ENCODE measurements at regions not wholly inside any gene's neighbourhood (a gene's known extent, or its start where the extent isn't known, plus 50 kb on each side); places are given as distances from the start of the nearest gene placed in this dataset.
"Not testable (repeated sequence)": the region's sequence is repeated elsewhere in the genome, so short reads cannot be mapped to it uniquely, and the experiment has no call there.

DNA sequence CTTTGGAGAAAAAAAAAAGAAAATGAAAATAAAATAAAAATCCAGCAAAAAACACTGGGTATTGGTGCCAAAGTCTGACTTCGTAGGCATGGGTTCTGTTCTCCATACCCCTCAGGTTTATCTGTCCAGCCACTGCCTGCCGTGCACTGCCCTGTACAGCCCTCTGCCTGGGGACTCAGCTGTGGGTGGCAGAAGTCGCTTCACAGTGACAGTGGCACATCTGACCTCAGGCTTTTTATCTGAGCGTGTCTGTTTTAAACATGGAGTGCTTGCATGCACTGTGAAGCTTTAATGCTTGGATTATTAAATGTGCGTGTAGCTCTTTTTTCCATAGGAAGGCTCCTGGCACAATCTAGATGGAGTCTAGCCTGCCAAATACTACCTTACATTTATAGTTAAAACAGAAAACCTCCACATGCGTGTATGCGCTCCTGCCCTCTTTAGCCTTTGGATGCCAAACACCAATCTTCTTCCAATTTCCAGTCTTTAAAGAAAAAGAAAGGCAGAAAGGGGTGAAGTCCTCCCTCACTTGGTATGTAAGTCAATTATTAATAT, 375.5 kb downstream of the UTRN start:
- ATAC-seq: no peak
- H3K36me3 Mint-ChIP-seq: no peaks in the 10 kb centered on the region
- peak overlapping the region in 1 of 2 donors; percentile 14 for H3K27ac Mint-ChIP-seq
- DNase-seq (ENCODE audit: low spot score in 2 of 2): no peak
- no peaks in the 10 kb centered on the region for H3K9me3 Mint-ChIP-seq

DNA sequence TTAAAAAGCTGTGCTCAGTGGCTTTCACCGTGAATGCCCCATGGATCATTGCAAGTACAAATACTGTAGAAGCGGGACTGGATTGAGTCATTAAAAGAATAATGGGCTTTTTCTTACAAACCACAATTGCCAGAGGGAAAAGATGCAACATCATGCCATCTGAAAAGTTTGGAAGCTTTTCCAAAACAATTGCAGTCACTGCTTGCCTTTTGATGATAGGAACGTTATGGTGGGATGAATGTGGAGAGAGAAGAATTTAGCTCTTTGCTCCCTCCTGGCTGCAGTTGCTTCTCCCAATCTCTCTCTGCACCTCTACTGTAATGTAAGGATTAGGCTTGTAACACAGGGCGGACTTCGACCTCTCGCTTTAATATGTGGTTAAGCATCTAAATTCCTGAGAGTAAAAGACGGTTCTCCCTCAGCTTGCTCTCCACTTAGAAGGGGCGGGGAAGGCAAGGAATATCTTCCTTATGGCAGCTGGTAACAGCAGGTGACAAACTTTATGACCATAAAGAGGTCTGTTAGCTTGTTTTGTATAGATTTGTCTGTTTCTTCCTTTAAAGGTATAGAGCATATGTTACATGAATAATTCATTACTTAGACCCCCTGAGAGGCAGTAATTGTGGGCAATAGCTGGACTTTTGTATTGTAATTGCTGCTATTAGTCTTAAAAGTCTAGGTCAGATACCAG, 376.1 kb downstream of the UTRN start:
- no peak for ATAC-seq
- peak overlapping the region in 1 of 2 donors; percentile 19 for H3K27ac Mint-ChIP-seq
- no peak for DNase-seq (ENCODE audit: low spot score in 2 of 2)
- peaks cover 0 to 1% of the 10 kb centered on the region in 2 donors for H3K36me3 Mint-ChIP-seq
- H3K9me3 Mint-ChIP-seq: no peaks in the 10 kb centered on the region

DNA sequence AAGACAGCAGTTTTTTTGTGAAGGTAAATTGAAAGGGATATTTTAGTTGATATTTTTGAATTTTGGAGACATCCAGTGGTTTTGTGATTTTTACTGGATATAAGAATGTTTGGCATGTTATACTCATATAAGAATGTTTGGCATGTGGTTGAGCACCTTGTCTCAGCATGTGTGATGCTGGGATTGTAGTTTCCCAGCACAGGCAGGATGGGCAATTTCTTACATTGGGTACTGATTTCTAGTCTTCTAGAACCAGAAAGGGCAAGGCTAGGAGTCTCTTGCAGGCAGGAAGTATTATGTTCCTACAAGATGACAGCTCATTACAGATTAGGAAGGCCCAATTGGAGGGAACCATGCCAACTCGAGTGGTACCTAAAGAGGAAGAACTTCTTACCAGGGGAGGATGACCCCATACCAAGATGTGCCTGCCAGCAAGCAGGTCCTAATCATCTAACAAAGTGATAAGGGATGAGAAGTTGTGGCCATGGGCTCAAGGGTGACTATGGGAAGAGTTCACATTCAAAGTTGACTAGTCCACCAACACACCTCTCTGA, 377.8 kb downstream of the UTRN start:
- peaks cover 10 to 17% of the 10 kb centered on the region in 2 donors for H3K36me3 Mint-ChIP-seq
- ATAC-seq: no peak
- no peak for DNase-seq (ENCODE audit: low spot score in 2 of 2)
- H3K9me3 Mint-ChIP-seq: no peaks in the 10 kb centered on the region
- no peak overlapping the region for H3K27ac Mint-ChIP-seq

DNA sequence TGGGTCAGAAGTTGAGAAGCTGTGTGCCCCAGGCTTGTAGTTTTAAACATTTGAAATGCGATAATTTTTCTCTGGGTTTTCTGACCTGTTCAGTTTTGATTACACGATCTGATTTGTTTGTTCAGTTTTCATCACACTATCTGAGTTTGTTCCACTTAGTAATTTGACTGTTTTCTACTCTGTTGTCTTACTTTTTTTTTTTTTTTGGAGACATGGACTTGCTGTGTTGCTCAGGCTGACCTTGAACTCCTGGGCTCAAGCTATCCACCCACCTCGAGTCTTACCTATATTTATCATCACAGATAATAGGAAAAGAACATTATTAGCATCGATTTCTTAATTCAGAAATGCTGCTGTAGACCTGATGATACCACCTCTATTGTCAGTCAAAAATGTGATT, 379.1 kb downstream of the UTRN start:
- Mint-ChIP-seq H3K9me3 (no peaks in the 10 kb centered on the region), H3K27ac (no peak overlapping the region), H3K36me3 (peaks cover 13 to 22% of the 10 kb centered on the region in 2 donors)
- ATAC-seq: no peak
- DNase-seq (ENCODE audit: low spot score in 2 of 2): no peak

DNA sequence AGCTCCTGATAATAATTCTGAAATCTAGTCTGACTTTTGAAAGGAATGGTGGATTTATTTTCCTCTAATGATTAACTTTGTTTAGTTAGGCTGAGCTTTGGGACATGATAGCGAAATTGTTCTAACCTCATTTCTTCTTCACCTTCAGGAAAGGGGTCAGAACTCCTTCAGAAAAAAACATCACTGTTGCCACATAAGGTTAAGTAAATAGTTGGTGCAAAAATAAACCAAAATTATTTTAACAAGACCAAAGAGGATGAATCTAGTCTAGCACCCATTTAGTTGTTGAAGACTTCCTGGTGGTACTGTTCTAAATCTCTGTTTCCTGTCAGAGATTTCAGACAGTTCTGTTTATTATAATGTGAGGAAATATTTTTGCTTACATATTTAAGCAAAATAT, 379.8 kb downstream of the UTRN start:
- no peak for ATAC-seq
- Mint-ChIP-seq H3K9me3 (peaks cover 0 to 4% of the 10 kb centered on the region in 2 donors), H3K36me3 (peaks cover 17 to 26% of the 10 kb centered on the region in 2 donors), H3K27ac (no peak overlapping the region)
- DNase-seq (ENCODE audit: low spot score in 2 of 2): no peak

DNA sequence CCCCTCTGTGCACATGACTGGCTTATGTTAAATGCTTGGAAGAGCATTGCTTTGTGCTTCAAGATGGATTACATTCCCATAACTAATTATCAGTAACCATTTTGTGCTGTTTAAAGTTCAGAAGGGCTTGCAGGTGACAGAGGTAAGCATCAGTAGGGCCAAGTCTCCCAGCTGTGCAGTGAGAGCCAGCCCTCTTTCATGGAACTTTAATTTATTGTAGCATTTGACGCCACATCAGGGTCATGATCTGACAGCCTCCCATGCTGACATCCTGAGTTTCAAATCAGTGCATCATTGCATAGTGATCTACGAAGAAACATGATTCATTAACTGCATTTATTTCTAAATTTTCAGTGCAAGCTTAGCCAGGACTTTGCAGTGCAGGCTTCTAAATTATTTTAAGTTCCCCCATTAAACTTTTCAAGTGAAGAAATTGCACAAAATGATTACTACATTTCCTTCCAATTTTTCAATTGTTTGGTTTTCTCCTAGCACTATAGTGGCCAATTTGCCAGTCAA, 380.9 kb downstream of the UTRN start:
- DNase-seq (ENCODE audit: low spot score in 2 of 2): no peak
- Mint-ChIP-seq H3K27ac (no peak overlapping the region), H3K9me3 (peaks cover 9 to 12% of the 10 kb centered on the region in 2 donors), H3K36me3 (peaks cover 27 to 36% of the 10 kb centered on the region in 2 donors)
- no peak for ATAC-seq

DNA sequence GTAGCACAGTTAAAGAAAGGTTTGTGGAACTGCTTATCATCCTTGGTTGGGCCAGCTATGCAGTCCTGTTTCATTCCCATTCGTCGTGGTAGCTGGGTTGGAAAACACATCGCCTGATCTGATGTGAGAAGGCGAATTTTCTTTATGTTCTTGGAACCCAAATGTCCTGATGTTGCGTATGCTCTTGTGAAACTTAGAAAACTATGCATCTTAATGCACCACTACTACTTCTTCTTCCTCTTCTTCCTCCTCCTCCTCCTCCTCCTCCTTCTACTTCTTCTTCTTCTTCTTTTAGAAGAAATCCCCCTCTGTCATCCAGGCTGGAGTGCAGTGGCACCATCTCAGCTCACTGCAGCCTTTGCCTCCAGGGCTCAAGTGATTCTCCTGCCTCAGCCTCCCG, 381.6 kb downstream of the UTRN start:
- Mint-ChIP-seq H3K27ac (no peak overlapping the region), H3K9me3 (peaks cover 12 to 19% of the 10 kb centered on the region in 2 donors), H3K36me3 (peaks cover 33 to 42% of the 10 kb centered on the region in 2 donors)
- ATAC-seq: no peak
- DNase-seq (ENCODE audit: low spot score in 2 of 2): no peak

DNA sequence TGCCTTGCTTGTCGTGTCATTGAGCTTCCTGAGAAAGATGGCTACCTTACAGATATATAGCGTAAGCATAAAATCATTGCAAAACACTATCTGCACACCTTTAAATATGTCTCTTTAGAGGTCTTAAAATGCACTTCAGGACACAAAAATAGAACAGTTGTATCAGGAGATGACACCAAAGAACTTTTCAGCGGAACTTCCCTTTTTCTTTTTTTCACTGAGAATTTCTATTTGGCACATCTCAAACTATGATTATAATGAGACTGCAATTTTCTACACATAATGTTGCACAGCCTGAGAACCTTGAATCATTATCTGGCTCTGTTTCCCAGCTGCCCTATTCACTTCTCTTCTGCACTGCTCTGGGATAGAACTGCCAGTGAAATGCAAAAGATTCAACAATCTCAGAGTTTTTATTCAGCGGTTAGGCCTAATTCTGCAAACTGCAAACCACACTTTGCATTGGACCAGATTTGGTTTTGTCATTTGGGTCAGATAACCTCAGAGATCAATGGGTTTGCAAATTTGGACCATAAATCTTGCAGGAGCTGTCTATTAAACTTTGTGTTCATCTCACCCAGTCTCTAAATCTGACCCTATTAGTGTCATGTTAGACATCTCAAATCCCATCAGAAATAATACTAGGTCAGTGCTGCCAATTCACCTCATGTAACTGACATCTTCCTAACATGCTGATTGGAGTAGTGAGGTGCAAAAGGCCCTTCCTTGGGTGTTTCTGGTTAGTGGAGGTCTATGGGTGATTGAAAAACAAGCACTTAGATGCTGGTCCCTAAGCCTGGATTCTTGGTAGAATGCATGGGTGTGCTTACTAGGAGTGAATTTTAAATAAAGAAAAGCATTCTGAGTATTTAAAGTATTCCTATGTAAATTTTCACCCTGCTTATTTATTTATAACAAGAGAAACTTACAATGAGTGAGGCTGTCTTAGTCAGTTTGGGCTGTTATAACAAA, 382.7 kb downstream of the UTRN start:
- Mint-ChIP-seq H3K9me3 (peaks cover 21 to 27% of the 10 kb centered on the region in 2 donors), H3K36me3 (peaks cover 43 to 52% of the 10 kb centered on the region in 2 donors), H3K27ac (no peak overlapping the region)
- no peak for ATAC-seq
- no peak for DNase-seq (ENCODE audit: low spot score in 2 of 2)

DNA sequence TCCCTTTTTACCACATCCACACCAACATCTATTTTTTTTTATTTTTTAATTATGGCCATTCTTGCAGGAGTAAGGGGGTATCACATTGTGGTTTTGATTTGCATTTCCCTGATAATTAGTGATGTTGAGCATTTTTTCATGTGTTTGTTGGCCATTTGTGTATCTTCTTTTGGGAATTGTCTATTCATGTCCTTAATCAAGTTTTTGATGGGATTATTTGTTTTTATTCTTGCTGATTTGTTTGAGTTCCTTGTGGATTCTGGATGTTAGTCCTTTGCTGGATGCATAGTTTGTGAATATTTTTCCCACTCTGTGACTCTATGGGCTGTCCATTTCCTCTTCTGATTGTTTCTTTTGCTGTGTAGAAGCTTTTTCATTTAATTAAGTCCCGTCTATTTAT, 385.1 kb downstream of the UTRN start:
- peaks cover 31 to 32% of the 10 kb centered on the region in 2 donors for H3K9me3 Mint-ChIP-seq

DNA sequence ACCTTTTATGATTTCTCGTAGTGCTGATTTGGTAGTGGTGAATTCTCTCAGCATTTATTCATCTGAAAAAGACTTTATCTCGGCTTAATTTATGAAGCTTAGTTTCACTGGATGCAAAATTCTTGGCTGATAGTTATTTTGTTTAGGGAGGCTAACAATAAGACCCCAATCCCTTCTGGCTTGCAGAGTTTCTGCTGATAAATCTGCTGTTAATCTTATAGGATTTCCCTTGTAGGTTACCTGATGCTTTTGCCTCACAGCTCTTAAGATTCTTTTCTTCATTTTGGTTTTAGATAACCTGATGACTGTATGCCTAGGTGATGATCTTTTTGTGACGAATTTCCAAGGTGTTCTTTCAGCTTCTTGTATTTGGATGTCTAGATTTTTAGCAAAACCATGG, 388.7 kb downstream of the UTRN start:
- Mint-ChIP-seq H3K9me3 (peaks cover 32% of the 10 kb centered on the region in 2 donors), H3K36me3 (peaks cover 51 to 62% of the 10 kb centered on the region in 2 donors)
- no peak for ATAC-seq

More for the DNA sequence above, 385.1 kb downstream of the UTRN start:
- DNase-seq (ENCODE audit: low spot score in 2 of 2); H3K27ac Mint-ChIP-seq; ATAC-seq: not testable (repeated sequence)
- peaks cover 62 to 69% of the 10 kb centered on the region in 2 donors for H3K36me3 Mint-ChIP-seq

DNA sequence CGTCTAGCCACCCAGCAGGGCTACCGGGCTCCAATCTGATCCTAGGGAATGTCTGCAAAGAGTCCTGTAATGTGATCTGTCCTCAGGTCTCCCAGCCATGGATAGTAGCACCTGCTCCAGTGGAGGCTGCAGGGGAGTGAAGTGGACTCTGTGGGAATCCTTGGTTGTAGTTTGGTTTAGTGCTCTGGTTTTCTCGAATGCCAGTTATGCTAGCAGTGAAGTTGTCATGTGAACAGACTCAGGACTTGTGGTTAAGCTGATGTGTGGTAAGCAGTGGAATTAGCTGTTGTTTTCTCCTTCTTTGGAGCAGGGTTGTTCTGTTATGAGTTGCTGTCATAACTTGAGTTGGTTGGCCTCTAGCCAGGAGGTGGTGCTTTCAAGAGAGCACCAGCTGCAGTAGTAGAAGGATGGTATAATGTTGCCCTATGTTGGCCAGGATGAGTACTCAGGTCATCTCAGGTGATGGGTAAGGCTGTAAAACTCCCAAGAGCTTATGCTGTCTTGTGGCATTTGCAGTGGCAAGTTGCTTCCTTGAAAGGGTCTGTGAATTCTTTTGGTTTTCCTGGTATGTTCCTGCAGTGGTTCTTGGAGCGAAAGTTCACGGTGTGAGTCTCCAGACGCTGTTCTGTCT, 390.2 kb downstream of the UTRN start:
- Mint-ChIP-seq H3K36me3 (peaks cover 42 to 54% of the 10 kb centered on the region in 2 donors), H3K27ac (peak overlapping the region in 1 of 2 donors; percentile 75), H3K9me3 (peaks cover 26 to 30% of the 10 kb centered on the region in 2 donors)
- DNase-seq (ENCODE audit: low spot score in 2 of 2) (peak in 1 of 2 donors; percentile 50), ATAC-seq (peak; percentile 41 to 93)

More for the DNA sequence above, 388.7 kb downstream of the UTRN start:
- H3K27ac Mint-ChIP-seq: no peak overlapping the region
- no peak for DNase-seq (ENCODE audit: low spot score in 2 of 2)

DNA sequence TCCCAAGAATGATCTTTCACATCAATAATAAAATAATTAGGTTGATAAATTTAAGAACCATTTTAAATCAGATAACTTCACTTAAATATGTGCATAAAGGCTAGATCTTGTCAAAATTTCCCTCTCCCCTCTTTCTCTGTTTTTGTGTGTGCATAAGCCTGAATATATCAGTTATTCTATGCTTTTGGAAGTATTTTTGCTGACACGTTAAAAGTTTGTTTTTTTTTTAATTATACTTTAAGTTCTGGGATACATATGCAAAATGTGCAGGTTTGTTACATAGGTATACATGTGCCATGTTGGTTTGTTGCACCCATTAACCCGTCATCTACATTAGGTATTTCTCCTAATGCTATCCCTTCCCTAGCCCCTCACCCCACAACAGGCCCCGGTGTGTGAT, 391.2 kb downstream of the UTRN start:
- DNase-seq (ENCODE audit: low spot score in 2 of 2); ATAC-seq; H3K27ac Mint-ChIP-seq: not testable (repeated sequence)
- peaks cover 41 to 51% of the 10 kb centered on the region in 2 donors for H3K36me3 Mint-ChIP-seq
- peaks cover 20 to 21% of the 10 kb centered on the region in 2 donors for H3K9me3 Mint-ChIP-seq

DNA sequence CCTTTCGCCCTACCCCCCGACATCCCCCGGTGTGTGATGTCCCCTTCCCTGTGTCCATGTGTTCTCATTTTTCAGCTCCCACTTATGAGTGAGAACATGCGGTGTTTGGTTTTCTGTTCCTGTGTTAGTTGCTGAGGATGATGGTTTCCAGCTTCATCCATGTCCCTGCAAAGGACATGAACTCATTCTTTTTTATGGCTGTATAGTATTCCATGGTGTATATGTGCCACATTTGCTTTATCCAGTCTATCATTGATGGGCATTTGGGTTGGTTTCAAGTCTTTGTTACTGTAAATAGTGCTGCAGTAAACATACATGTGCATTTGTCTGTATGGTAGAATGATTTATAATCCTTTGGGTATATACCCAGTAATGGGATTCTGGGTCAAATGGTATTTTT, 392.1 kb downstream of the UTRN start:
- not testable (repeated sequence) for ATAC-seq; H3K27ac Mint-ChIP-seq; DNase-seq (ENCODE audit: low spot score in 2 of 2)
- Mint-ChIP-seq H3K36me3 (peaks cover 39 to 46% of the 10 kb centered on the region in 2 donors), H3K9me3 (peaks cover 14 to 20% of the 10 kb centered on the region in 2 donors)

DNA sequence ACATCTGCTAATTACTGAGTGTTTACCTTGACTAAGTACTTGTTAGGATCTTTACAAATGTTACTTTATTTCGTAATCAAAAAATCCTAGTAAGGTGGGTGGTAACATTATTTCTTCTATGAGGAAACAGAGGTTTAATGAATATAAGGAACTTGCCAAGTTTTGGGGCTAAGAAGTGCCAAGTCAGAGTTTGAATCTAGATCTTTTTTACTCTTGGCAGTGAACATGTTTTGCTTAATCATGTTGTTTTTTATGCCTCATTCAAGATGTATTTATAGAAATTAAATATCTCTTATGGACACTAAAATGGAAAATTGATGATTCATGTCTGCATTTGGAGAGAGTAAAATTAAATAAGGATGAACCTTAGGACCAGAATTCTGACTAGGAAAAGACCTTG, 393.7 kb downstream of the UTRN start:
- peaks cover 33 to 43% of the 10 kb centered on the region in 2 donors for H3K36me3 Mint-ChIP-seq
- peaks cover 4 to 15% of the 10 kb centered on the region in 2 donors for H3K9me3 Mint-ChIP-seq
- no peak overlapping the region for H3K27ac Mint-ChIP-seq
- no peak for ATAC-seq
- DNase-seq (ENCODE audit: low spot score in 2 of 2): no peak

DNA sequence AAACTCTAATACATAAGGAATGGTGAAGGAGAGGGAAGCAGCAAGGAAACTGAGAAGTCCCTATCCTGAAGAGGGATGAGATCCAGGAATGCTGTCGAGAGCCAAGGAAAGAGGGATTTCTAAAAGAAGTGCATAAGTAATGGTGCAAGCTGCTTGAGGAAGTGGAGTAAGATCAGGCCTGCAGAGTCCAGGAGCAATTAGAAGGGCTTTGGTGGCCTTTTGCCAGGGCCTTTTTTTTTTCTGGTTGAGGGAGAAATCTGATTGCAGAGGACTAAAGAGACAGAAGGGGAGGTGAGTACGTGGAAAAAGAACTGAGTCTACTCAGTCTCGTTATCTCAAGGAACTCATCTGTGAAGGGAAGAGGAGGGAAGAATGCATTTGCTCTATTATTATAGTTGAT, 396.2 kb downstream of the UTRN start:
- Mint-ChIP-seq H3K9me3 (peaks cover 17 to 26% of the 10 kb centered on the region in 2 donors), H3K36me3 (peaks cover 45 to 48% of the 10 kb centered on the region in 2 donors), H3K27ac (peak overlapping the region in 1 of 2 donors; percentile 3)
- DNase-seq (ENCODE audit: low spot score in 2 of 2) (no peak), ATAC-seq (no peak)

Data from activated naive CD4-positive, alpha-beta T cell treated with anti-CD3 and anti-CD28 coated beads, Interleukin-2, amount 50 U/mL, for 72 hours (primary cell).